Activated CD8-positive, alpha-beta T cell treated with anti-CD3 and anti-CD28 coated beads for 36 hours (primary cell): ENCODE measurements at regions not wholly inside any gene's neighbourhood (a gene's known extent, or its start where the extent isn't known, plus 50 kb on each side); places are given as distances from the start of the nearest gene placed in this dataset.
A peak's percentile ranks its signal among the peaks of the same experiment; 100 is the strongest.

Source experiments
- ATAC-seq: fragments of 200-7000 bp; cut with Tn5 transposase; one replicate; pipeline ENCODE4 v1.10.0; 2021; ENCODE audit warnings: mild to moderate bottlenecking, moderate library complexity
- CTCF ChIA-PET: fragments of 350-600 bp; sonication (Branson Sonifier 250); formaldehyde crosslinking; loops from one replicate; lab custom pipeline; 2021; ENCODE audit warnings: antibody characterized with exemption; lab: Charles Lee
- POLR2A ChIA-PET: fragments of 350-600 bp; sonication (Branson Sonifier 250); formaldehyde crosslinking; loops from one replicate; lab custom pipeline; 2021; ENCODE audit warnings: antibody characterized with exemption; lab: Charles Lee
- DNase-seq: peaks from one replicate; pipeline ENCODE4 v3.0.0-alpha.2; 2020
- H3K27ac Mint-ChIP-seq: one replicate; pipeline ENCODE4 v1.8.0; 2021; ENCODE audit warnings: mild to moderate bottlenecking, mixed read lengths
- H3K27me3 Mint-ChIP-seq: one replicate; pipeline ENCODE4 v1.8.0; 2021; ENCODE audit warnings: mixed read lengths
- H3K36me3 Mint-ChIP-seq: one replicate; pipeline ENCODE4 v1.8.0; 2021; ENCODE audit warnings: low read depth, mixed read lengths
- H3K4me1 Mint-ChIP-seq: one replicate; pipeline ENCODE4 v1.8.0; 2021; ENCODE audit warnings: low read depth, mixed read lengths
- H3K4me3 Mint-ChIP-seq: one replicate; pipeline ENCODE4 v1.8.0; 2021; ENCODE audit warnings: mild to moderate bottlenecking, moderate library complexity, mixed read lengths
- H3K9me3 Mint-ChIP-seq: one replicate; pipeline ENCODE4 v1.8.0; 2021; ENCODE audit warnings: mixed read lengths
- intact Hi-C: fragments of 100-400 bp; cut with micrococcal nuclease; formaldehyde crosslinking; loops from one replicate; pipeline ENCODE4 v1.10.0; 2022
- TF ChIP-seq, protein P1 (sequence below): fragments of 200-600 bp; IDR thresholded peaks from one replicate; pipeline ENCODE4 v1.8.0; 2022; ENCODE audit warnings: antibody characterized with exemption, mild to moderate bottlenecking

DNA sequence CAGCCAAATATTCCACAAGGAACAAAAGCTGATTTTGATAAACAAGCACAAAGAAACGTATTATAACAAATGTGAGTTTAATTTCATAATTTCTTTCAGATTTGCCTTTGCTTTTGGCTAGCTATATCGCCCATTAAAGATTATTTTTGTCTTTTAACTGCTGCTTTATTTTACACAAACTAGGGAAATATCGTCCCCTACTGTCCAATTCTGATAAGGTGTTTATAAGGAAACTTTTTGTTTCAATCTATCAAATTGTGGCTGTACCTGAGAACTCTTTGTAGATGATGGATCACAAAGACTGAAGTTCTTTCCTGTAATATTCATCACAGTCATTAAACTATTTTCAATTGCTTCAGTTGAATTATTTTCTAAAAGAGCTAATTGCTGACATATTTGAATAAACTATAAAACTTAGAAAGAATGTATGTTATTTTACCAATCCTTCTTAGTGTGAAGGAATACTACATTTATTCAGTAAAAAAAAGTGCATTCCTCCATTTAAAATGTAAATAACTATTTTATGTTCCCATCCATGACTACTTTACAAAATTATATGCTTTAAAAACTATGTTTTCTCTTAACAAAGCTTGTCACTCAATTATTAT, 431.3 kb upstream of the ITGA1 start:
- ATAC-seq (no peak), DNase-seq (no peak)
- TF ChIP-seq, protein P1, sequence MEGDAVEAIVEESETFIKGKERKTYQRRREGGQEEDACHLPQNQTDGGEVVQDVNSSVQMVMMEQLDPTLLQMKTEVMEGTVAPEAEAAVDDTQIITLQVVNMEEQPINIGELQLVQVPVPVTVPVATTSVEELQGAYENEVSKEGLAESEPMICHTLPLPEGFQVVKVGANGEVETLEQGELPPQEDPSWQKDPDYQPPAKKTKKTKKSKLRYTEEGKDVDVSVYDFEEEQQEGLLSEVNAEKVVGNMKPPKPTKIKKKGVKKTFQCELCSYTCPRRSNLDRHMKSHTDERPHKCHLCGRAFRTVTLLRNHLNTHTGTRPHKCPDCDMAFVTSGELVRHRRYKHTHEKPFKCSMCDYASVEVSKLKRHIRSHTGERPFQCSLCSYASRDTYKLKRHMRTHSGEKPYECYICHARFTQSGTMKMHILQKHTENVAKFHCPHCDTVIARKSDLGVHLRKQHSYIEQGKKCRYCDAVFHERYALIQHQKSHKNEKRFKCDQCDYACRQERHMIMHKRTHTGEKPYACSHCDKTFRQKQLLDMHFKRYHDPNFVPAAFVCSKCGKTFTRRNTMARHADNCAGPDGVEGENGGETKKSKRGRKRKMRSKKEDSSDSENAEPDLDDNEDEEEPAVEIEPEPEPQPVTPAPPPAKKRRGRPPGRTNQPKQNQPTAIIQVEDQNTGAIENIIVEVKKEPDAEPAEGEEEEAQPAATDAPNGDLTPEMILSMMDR: peak; percentile 64
- Mint-ChIP-seq H3K4me3 (no peak overlapping the region), H3K4me1 (no peaks in the 10 kb centered on the region), H3K36me3 (no peaks in the 10 kb centered on the region), H3K9me3 (no peaks in the 10 kb centered on the region), H3K27ac (no peak overlapping the region), H3K27me3 (no peaks in the 10 kb centered on the region)
- intact Hi-C loops: no loop called here
- CTCF ChIA-PET: interaction anchor here (1.2 kb wide), 1 partner anchor 1393 kb away, joined by 3 read pairs; no protein-coding TSS in a partner anchor
- POLR2A ChIA-PET: no interaction called here

DNA sequence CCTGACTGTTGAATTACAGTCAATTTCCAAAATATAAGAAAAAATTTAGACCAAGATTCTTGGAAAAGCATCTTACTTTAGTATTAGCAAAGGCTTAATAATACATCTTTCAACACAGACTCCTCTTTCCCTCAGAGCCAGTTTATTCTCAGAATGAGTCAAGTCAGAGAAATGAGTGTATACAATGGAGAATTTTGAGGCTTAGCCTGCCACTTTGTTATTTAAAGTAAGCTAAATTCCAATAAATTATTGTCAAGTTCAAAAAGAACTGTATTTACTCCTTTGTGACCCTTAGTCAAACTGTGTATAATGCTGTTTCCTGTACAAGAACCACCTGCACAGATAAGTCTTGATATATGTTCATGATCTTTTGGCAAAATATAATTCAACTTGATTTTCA, 428.5 kb upstream of the ITGA1 start:
- TF ChIP-seq, protein P1: no peak
- CTCF ChIA-PET: no interaction called here
- H3K36me3 Mint-ChIP-seq: no peaks in the 10 kb centered on the region
- no peak overlapping the region for H3K4me3 Mint-ChIP-seq
- intact Hi-C loops: no loop called here
- H3K4me1 Mint-ChIP-seq: no peaks in the 10 kb centered on the region
- H3K27ac Mint-ChIP-seq: no peak overlapping the region
- H3K9me3 Mint-ChIP-seq: no peaks in the 10 kb centered on the region
- ATAC-seq (no peak), DNase-seq (no peak)
- POLR2A ChIA-PET: interaction anchor here (0.6 kb wide), 1 partner anchor 1755 kb away, joined by 3 read pairs; no protein-coding TSS in a partner anchor
- no peaks in the 10 kb centered on the region for H3K27me3 Mint-ChIP-seq

DNA sequence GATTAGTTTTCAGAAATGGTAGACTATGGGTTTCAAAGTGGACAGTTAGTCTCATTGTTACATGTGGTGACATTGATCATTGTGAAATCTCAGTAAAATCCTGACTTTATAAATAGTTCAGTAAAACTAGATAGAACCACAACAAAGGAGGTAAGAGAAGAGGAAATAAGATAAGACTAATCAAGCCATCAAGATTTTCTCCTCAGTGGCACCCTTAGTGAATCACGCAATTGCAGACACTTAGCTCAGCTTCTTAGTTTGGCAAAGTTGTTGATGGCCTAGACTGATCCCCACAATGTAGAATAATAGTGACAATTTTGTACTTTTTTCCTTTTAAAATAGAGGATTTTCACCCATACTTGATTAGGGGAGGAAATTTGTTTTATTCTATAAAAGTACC, 426.7 kb upstream of the ITGA1 start:
- Mint-ChIP-seq H3K4me3 (no peak overlapping the region), H3K9me3 (no peaks in the 10 kb centered on the region), H3K4me1 (no peaks in the 10 kb centered on the region), H3K27me3 (no peaks in the 10 kb centered on the region), H3K36me3 (no peaks in the 10 kb centered on the region), H3K27ac (no peak overlapping the region)
- ATAC-seq: no peak
- TF ChIP-seq, protein P1: no peak
- POLR2A ChIA-PET: no interaction called here
- intact Hi-C loops: no loop called here
- CTCF ChIA-PET: no interaction called here
- DNase-seq: no peak

DNA sequence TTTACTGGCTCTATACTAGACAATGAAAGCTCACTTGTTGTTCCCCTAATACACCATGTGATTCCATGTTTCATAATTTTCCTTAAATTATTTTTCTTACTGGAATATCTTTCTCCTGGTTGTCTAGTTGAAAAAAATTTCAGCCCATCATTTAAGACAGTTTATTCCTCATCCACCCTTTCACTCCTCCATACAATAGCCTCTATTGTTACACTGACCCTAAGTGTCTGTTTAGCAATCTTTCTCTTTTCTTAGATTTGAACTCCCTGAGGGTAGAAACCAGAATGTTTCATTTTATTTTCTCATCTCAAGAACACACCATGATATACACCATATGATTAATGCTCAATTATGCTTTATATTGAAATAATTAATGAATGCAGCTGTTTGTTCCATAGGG, 413.4 kb upstream of the ITGA1 start:
- TF ChIP-seq, protein P1: no peak
- no peaks in the 10 kb centered on the region for H3K27me3 Mint-ChIP-seq
- no peak for ATAC-seq
- intact Hi-C loops: no loop called here
- ChIA-PET CTCF (no interaction called here), POLR2A (no interaction called here)
- no peaks in the 10 kb centered on the region for H3K4me1 Mint-ChIP-seq
- H3K36me3 Mint-ChIP-seq: no peaks in the 10 kb centered on the region
- no peak overlapping the region for H3K4me3 Mint-ChIP-seq
- H3K9me3 Mint-ChIP-seq: no peaks in the 10 kb centered on the region
- DNase-seq: no peak
- no peak overlapping the region for H3K27ac Mint-ChIP-seq

DNA sequence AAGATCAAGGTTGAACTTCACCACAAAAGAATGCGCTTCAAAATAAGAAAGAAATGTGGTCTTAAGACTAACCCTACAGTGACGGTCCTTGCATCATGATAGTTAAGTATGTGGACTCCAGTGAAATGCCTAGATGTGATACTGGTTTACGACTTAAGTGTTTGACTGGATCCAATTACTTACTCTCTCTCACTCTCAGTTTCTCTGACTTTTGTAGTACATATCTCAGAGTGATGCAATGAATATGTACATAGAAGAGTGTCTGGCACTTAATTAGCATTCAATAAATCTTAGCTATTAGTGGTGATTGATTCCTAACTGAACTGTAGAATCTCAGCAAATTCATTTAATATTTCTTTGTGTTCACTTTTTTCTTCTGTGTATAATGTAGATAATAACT, 411.7 kb upstream of the ITGA1 start:
- no peak overlapping the region for H3K4me3 Mint-ChIP-seq
- H3K27me3 Mint-ChIP-seq: no peaks in the 10 kb centered on the region
- TF ChIP-seq, protein P1: no peak
- ATAC-seq: no peak
- POLR2A ChIA-PET: no interaction called here
- no peaks in the 10 kb centered on the region for H3K9me3 Mint-ChIP-seq
- no peak for DNase-seq
- no peaks in the 10 kb centered on the region for H3K4me1 Mint-ChIP-seq
- CTCF ChIA-PET: no interaction called here
- H3K36me3 Mint-ChIP-seq: no peaks in the 10 kb centered on the region
- H3K27ac Mint-ChIP-seq: no peak overlapping the region
- intact Hi-C loops: no loop called here
